ENCODE measurements at regions not wholly inside any gene's neighbourhood (a gene's known extent, or its start where the extent isn't known, plus 50 kb on each side); places are given as distances from the start of the nearest gene placed in this dataset.

DNA sequence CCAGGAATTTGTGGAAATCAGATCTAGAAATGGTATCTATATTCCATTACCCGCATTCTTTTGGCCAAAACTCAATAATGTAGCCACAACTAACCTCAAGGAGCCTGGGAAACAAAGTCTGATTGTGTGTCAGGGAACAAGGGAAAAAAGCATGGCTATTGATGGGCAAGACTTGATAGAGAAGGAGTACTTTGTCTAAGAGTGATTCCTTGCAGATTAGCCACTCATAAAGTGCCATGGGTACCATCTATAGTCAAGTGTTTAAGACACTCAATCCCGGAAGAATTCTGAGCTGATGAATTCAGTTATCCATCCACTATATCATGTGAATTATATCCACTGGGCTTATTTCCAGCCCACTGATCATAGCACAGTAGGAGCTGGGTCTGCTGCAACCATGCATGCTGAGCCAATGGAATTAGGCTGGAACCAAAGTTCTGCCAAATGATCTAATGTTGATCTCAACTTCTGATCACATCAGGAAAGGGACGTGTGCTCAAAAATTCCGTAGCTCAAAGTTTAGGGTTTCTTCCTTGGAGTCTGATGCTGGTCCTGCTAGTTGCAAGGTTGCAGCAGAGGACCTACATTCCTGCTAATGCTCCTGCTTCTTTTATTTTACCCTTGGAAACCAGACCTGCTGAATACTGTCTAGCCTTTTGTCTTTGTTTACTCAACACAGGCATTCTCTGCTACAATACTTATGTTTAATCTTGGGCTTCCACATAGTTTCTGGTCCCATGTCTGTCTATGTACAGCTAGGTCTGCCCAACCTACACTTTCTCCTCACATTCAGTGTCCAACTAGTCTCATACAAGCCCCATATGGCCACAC is 629.7 kb downstream of the IRS1 start:
- no peaks in the 10 kb centered on the region for H3K27me3 ChIP-seq (ENCODE audit: control insufficient read depth, insufficient read depth, low read length)
- ChIA-PET CTCF (no interaction called here), POLR2A (interaction anchor here (0.6 to 0.7 kb wide), 2 partner anchors 106 to 1402 kb away, joined by 3 to 5 read pairs; no protein-coding TSS in a partner anchor)
- intact Hi-C loops (cut with micrococcal nuclease; ENCODE audit: unreplicated experiment) (no loop called here), in situ Hi-C loops (cut with HindIII; ENCODE audit: low pct_unique_long_range_greater_than_20kb, low sequenced_read_pairs) (no loop called here)
- TF ChIP-seq, protein P1, sequence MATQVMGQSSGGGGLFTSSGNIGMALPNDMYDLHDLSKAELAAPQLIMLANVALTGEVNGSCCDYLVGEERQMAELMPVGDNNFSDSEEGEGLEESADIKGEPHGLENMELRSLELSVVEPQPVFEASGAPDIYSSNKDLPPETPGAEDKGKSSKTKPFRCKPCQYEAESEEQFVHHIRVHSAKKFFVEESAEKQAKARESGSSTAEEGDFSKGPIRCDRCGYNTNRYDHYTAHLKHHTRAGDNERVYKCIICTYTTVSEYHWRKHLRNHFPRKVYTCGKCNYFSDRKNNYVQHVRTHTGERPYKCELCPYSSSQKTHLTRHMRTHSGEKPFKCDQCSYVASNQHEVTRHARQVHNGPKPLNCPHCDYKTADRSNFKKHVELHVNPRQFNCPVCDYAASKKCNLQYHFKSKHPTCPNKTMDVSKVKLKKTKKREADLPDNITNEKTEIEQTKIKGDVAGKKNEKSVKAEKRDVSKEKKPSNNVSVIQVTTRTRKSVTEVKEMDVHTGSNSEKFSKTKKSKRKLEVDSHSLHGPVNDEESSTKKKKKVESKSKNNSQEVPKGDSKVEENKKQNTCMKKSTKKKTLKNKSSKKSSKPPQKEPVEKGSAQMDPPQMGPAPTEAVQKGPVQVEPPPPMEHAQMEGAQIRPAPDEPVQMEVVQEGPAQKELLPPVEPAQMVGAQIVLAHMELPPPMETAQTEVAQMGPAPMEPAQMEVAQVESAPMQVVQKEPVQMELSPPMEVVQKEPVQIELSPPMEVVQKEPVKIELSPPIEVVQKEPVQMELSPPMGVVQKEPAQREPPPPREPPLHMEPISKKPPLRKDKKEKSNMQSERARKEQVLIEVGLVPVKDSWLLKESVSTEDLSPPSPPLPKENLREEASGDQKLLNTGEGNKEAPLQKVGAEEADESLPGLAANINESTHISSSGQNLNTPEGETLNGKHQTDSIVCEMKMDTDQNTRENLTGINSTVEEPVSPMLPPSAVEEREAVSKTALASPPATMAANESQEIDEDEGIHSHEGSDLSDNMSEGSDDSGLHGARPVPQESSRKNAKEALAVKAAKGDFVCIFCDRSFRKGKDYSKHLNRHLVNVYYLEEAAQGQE (IDR thresholded peaks at IDR 0.05; ENCODE audit: insufficient read depth in 1 of 2, low read depth in 2 of 2, low read length in 1 of 2) = no peak
- TF ChIP-seq SIN3A (IDR thresholded peaks at IDR 0.05; ENCODE audit: borderline replicate concordance, insufficient read depth, low read depth, low read length) (no peak), TCF7L2 (IDR thresholded peaks at IDR 0.05; ENCODE audit: low read depth, low read length) (no peak), POLR2AphosphoS5 (IDR thresholded peaks at IDR 0.05; ENCODE audit: low read depth, low read length) (no peak)
- TF ChIP-seq, protein P2, sequence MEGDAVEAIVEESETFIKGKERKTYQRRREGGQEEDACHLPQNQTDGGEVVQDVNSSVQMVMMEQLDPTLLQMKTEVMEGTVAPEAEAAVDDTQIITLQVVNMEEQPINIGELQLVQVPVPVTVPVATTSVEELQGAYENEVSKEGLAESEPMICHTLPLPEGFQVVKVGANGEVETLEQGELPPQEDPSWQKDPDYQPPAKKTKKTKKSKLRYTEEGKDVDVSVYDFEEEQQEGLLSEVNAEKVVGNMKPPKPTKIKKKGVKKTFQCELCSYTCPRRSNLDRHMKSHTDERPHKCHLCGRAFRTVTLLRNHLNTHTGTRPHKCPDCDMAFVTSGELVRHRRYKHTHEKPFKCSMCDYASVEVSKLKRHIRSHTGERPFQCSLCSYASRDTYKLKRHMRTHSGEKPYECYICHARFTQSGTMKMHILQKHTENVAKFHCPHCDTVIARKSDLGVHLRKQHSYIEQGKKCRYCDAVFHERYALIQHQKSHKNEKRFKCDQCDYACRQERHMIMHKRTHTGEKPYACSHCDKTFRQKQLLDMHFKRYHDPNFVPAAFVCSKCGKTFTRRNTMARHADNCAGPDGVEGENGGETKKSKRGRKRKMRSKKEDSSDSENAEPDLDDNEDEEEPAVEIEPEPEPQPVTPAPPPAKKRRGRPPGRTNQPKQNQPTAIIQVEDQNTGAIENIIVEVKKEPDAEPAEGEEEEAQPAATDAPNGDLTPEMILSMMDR (IDR thresholded peaks at IDR 0.05) = no peak
- no TSS peak for BruUV-seq (replicated peaks)
- ATAC-seq (no peak), DNase-seq (ENCODE audit: low read depth, low spot score) (no peak)
- no peak overlapping the region for H3K4me3 ChIP-seq (ENCODE audit: low read depth in 2 of 2, low read length in 2 of 2)
- no peaks in the 10 kb centered on the region for H3K4me1 ChIP-seq (ENCODE audit: control insufficient read depth, insufficient read depth, low read length)
- no peak overlapping the region; the same call in 1 of the 2 replicates for H3K27ac ChIP-seq (ENCODE audit: low read length)
- H3K36me3 ChIP-seq (ENCODE audit: control insufficient read depth, insufficient read depth, low read length) = no peaks in the 10 kb centered on the region
- H3K9me3 ChIP-seq (ENCODE audit: control insufficient read depth, insufficient read depth, low read depth, low read length) = peaks cover 3% of the 10 kb centered on the region; the same call in 1 of the 2 replicates

- Histone ChIP-seq H3K9me3 (ENCODE audit: control insufficient read depth, insufficient read depth, low read depth, low read length) (no peaks in the 10 kb centered on the region), H3K27ac (ENCODE audit: low read length) (no peak overlapping the region), H3K36me3 (ENCODE audit: control insufficient read depth, insufficient read depth, low read length) (no peaks in the 10 kb centered on the region), H3K27me3 (ENCODE audit: control insufficient read depth, insufficient read depth, low read length) (no peaks in the 10 kb centered on the region), H3K4me3 (ENCODE audit: low read depth in 2 of 2, low read length in 2 of 2) (no peak overlapping the region), H3K4me1 (ENCODE audit: control insufficient read depth, insufficient read depth, low read length) (no peaks in the 10 kb centered on the region)
- POLR2A ChIA-PET = no interaction called here
- ATAC-seq (no peak), DNase-seq (ENCODE audit: low read depth, low spot score) (no peak)
- CTCF ChIA-PET = no interaction called here
- no TSS peak for BruUV-seq (replicated peaks)
- intact Hi-C loops (cut with micrococcal nuclease; ENCODE audit: unreplicated experiment) = no loop called here
- TF ChIP-seq SIN3A (IDR thresholded peaks at IDR 0.05; ENCODE audit: borderline replicate concordance, insufficient read depth, low read depth, low read length) (no peak), TCF7L2 (IDR thresholded peaks at IDR 0.05; ENCODE audit: low read depth, low read length) (no peak), POLR2AphosphoS5 (IDR thresholded peaks at IDR 0.05; ENCODE audit: low read depth, low read length) (no peak)
- TF ChIP-seq, protein P2 (IDR thresholded peaks at IDR 0.05) = no peak
- TF ChIP-seq, protein P1 (IDR thresholded peaks at IDR 0.05; ENCODE audit: insufficient read depth in 1 of 2, low read depth in 2 of 2, low read length in 1 of 2) = no peak
- in situ Hi-C loops (cut with HindIII; ENCODE audit: low pct_unique_long_range_greater_than_20kb, low sequenced_read_pairs) = no loop called here
These were observed 631.0 kb downstream of the IRS1 start for GRCh38 chr2:226168496-226169160.

All from Panc1 (cell line).